Neural progenitor cell (in vitro differentiated cells): ENCODE measurements at regions not wholly inside any gene's neighbourhood (a gene's known extent, or its start where the extent isn't known, plus 50 kb on each side); places are given as distances from the start of the nearest gene placed in this dataset.

Experiments used
- EZH2 ChIP-seq: fragments of 200-600 bp; sonication (generic); IDR thresholded peaks from 2 replicates; pipeline ENCODE4 v1.6.1; 2017; ENCODE audit warnings: antibody characterized with exemption, mild to moderate bottlenecking, moderate library complexity
- TF ChIP-seq, protein P1 (sequence below): fragments of 200-600 bp; sonication (generic); IDR thresholded peaks from 2 replicates; pipeline ENCODE4 v1.5.1; 2017; ENCODE audit warnings: antibody characterized with exemption, mild to moderate bottlenecking

- TF ChIP-seq, protein P1, sequence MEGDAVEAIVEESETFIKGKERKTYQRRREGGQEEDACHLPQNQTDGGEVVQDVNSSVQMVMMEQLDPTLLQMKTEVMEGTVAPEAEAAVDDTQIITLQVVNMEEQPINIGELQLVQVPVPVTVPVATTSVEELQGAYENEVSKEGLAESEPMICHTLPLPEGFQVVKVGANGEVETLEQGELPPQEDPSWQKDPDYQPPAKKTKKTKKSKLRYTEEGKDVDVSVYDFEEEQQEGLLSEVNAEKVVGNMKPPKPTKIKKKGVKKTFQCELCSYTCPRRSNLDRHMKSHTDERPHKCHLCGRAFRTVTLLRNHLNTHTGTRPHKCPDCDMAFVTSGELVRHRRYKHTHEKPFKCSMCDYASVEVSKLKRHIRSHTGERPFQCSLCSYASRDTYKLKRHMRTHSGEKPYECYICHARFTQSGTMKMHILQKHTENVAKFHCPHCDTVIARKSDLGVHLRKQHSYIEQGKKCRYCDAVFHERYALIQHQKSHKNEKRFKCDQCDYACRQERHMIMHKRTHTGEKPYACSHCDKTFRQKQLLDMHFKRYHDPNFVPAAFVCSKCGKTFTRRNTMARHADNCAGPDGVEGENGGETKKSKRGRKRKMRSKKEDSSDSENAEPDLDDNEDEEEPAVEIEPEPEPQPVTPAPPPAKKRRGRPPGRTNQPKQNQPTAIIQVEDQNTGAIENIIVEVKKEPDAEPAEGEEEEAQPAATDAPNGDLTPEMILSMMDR, result no peak
- TF ChIP-seq EZH2, result no peak
Measured at GRCh38 chr3:164174059-164174458, 904.2 kb downstream of the SI start.
